GM12891 (cell line): ENCODE measurements at regions not wholly inside any gene's neighbourhood (a gene's known extent, or its start where the extent isn't known, plus 50 kb on each side); places are given as distances from the start of the nearest gene placed in this dataset.
"Not testable (repeated sequence)": the region's sequence is repeated elsewhere in the genome, so short reads cannot be mapped to it uniquely, and the experiment has no call there.

ENCODE experiments used
- DNase-seq: peaks from one replicate; pipeline ENCODE4 v3.0.0; 2011; ENCODE audit warnings: low spot score; ENCODE audit not compliant: insufficient read length
- FAIRE-seq: peaks from 2 replicates; lab custom pipeline; 2011; peaks lifted over from hg19 to GRCh38; lab: Jason Lieb, UNC
- PAX5 ChIP-seq: IDR thresholded peaks from 2 replicates; pipeline ENCODE4 v1.6.1; 2011; ENCODE audit warnings: low read length, moderate library complexity, mild to moderate bottlenecking; ENCODE audit not compliant: insufficient read depth, severe bottlenecking
- POLR2A ChIP-seq: IDR thresholded peaks from 2 replicates; pipeline ENCODE4 v1.6.1; 2011; ENCODE audit warnings: low read depth, low read length, control low read depth
- POLR2AphosphoS5 ChIP-seq: IDR thresholded peaks from 2 replicates; pipeline ENCODE4 v1.6.1; 2011; ENCODE audit warnings: low read depth, low read length, control low read depth
- POU2F2 ChIP-seq: IDR thresholded peaks from 2 replicates; pipeline ENCODE4 v1.6.1; 2011; ENCODE audit warnings: low read depth, mild to moderate bottlenecking, control low read depth, low read length, moderate library complexity
- SPI1 ChIP-seq: IDR thresholded peaks from 2 replicates; pipeline ENCODE4 v1.6.1; 2011; ENCODE audit warnings: low read depth, low read length, control low read depth
- TAF1 ChIP-seq: IDR thresholded peaks from 2 replicates; pipeline ENCODE4 v1.6.1; 2011; ENCODE audit warnings: low read depth, low read length, control low read depth

- TF ChIP-seq POU2F2 (no peak), POLR2AphosphoS5 (no peak), POLR2A (no peak), PAX5 (no peak), TAF1 (no peak), SPI1 (no peak)
- no peak for FAIRE-seq
- DNase-seq: no peak
These were observed 118.9 kb downstream of the GATA3 start for GRCh38 chr10:8173243-8173865.

- TF ChIP-seq SPI1: no peak
- TF ChIP-seq TAF1: no peak
- DNase-seq: no peak
- FAIRE-seq: no peak
These were observed 119.4 kb downstream of the GATA3 start for GRCh38 chr10:8173866-8174243.

- no peak for FAIRE-seq
- TF ChIP-seq SPI1 (no peak), TAF1 (no peak), POU2F2 (no peak), PAX5 (no peak)
- DNase-seq: no peak
These were observed 120.3 kb downstream of the GATA3 start for GRCh38 chr10:8174762-8175161.

GRCh38 chr10:8177526-8177925 lies 123.0 kb downstream of the GATA3 start:
- not testable (repeated sequence) for DNase-seq, FAIRE-seq

GRCh38 chr10:8179773-8180172 lies 125.3 kb downstream of the GATA3 start:
- DNase-seq, FAIRE-seq: not testable (repeated sequence)

- TF ChIP-seq TAF1: no peak
- no peak for TF ChIP-seq SPI1
- no peak for TF ChIP-seq POU2F2
- no peak for TF ChIP-seq PAX5
- no peak for TF ChIP-seq POLR2AphosphoS5
- no peak for TF ChIP-seq POLR2A
- DNase-seq: no peak
- no peak for FAIRE-seq
These were observed 126.0 kb downstream of the GATA3 start for GRCh38 chr10:8180360-8181109.

GRCh38 chr10:8181496-8182157 lies 127.1 kb downstream of the GATA3 start:
- TF ChIP-seq POU2F2 (no peak), TAF1 (no peak), POLR2A (no peak), SPI1 (no peak), PAX5 (no peak), POLR2AphosphoS5 (no peak)
- DNase-seq (no peak), FAIRE-seq (no peak)

- TF ChIP-seq TAF1 (no peak), POU2F2 (no peak), SPI1 (no peak), POLR2AphosphoS5 (no peak), PAX5 (no peak), POLR2A (no peak)
- FAIRE-seq (no peak), DNase-seq (no peak)
These were observed 128.3 kb downstream of the GATA3 start for GRCh38 chr10:8182806-8183205.

- DNase-seq (no peak), FAIRE-seq (peak; percentile 41)
- TF ChIP-seq SPI1 (peak; percentile 46; the same call in 1 of the 2 replicates), POU2F2 (no peak)
These were observed 128.8 kb downstream of the GATA3 start for GRCh38 chr10:8183241-8183704.

- TF ChIP-seq POLR2AphosphoS5: no peak
- TF ChIP-seq PAX5: no peak
- TF ChIP-seq POLR2A: no peak
- no peak for TF ChIP-seq POU2F2
- no peak for TF ChIP-seq TAF1
- no peak for TF ChIP-seq SPI1
- FAIRE-seq (no peak), DNase-seq (no peak)
These were observed 132.7 kb downstream of the GATA3 start for GRCh38 chr10:8187171-8187666.

GRCh38 chr10:8189458-8189857 lies 135.0 kb downstream of the GATA3 start:
- FAIRE-seq (no peak), DNase-seq (no peak)
- TF ChIP-seq POLR2AphosphoS5 (no peak), TAF1 (no peak), POU2F2 (no peak), POLR2A (no peak), PAX5 (no peak), SPI1 (no peak)
